Inferior parietal cortex (tissue), 1 donor: ENCODE measurements at regions not wholly inside any gene's neighbourhood (a gene's known extent, or its start where the extent isn't known, plus 50 kb on each side); places are given as distances from the start of the nearest gene placed in this dataset.
A peak's percentile ranks its signal among the peaks of the same experiment; 100 is the strongest.
"Not testable (repeated sequence)": the region's sequence is repeated elsewhere in the genome, so short reads cannot be mapped to it uniquely, and the experiment has no call there.

Source experiments
- DNase-seq: peaks from one replicate; pipeline ENCODE4 v3.0.0-alpha.2; 2016; ENCODE audit errors: extremely low spot score

DNA sequence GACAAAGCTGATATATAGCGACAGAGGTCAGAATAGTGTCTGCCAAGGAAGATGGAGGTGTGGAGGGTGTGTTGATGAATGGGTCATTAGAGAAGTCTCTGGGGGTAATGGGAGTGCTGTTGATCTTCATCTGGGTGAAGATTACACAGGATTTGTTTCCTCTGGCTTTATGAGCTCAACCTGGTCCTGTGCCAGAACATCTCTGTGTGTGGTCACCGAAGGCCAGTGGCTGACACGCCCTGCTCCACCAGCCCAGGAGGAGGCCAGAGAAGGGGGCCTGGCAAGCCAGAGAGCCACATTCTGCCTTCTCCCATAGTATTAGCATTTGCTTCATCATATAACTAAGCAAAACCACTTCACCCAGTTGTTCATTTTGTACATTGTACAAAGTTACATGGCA, 121.1 kb downstream of the ZNF621 start:
- no peak for DNase-seq

DNA sequence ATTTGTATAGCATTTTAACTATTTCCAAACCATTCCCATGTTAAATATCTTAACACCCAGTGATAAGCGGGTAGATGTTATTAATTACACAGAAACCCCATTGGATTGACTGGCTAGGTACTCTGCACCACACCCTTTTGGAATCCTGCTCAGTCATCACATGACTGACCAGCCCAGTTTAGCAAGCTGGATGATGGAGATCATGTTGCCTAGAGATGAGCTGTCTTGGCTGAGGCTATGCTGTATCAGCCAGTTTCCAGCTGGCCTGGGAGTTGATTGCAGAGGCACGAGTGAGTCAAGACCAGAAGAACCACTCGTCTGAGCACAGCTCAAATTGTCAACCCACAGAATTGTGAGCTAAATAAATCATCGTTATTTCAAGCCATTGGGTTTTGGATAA, 124.6 kb downstream of the ZNF621 start:
- no peak for DNase-seq

DNA sequence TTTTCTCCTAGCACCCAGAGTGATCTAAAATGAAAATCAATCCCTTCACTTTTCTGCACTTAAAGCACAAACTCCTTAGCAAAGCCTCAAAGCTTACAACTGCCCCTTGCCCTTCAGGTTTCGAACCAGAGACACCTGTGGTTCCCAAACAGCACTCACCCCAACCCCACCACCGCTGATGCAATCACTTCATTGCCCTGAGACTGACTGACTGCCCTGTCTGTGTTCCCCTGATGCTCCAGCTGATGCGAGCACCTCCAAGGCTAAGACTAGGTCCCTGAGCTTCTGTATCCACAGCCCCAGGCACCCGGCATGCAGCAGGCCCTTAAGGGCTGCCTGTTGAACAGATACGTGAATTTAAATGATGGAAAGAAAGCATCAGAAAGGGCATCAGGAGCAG, 127.3 kb downstream of the ZNF621 start:
- DNase-seq, result no peak

DNA sequence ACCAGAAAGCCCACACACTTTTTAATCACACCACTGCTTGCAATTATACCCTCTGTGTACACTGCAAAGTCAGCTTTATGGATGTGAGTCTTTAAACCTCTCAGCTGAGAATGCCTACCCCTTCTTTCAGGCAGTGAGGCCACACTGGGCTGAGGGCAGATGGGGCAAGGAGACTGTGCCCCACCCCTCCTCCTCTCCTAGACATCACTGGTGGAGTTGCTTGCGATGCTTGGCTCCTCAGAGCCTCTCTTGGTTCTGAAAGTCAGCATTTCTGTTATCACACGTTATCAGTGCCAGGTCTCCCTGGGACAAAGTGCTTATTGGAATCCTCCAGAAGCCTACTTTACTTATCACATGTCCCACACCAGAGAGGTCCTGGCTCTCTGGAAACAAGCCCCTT, 128.2 kb downstream of the ZNF621 start:
- no peak for DNase-seq

DNA sequence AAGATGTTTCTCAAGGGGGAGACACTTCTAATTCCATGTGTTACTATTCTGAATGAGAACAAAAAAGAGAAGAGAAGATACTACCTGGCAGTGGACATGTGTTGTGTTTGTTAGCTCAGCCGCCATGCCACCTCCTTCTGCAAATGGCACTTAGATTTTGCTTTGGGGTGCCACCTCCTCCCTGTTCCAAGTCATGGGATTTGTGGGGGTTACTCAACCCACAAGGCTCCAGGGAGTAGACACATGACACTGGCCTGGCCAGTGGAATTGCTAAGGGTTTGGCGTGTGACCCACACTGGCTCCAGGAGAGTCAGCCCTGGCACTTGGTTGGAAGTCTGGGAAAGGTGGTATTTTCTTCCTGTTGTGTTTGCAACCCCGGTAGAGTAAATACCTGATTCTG, 129.1 kb downstream of the ZNF621 start:
- no peak for DNase-seq

DNA sequence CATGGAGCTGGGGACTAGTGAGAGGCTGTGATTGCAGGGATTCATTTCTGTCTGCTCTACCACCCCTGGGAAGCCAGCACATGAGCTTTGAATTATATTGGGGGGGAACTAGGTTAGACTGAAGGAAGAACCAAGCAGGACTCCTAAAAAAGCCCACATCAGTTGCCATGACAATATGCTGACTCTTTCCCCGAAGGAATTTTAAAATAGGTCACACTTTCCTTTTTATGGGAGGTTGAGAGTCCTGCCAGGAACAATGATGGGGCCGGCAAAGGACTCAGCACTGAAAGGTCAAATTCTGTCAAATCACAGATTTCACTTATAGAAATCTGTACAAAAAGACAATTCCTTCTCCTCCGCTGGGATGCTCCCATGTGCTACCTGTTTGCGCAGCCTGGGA, 130.8 kb downstream of the ZNF621 start:
- DNase-seq, result no peak

DNA sequence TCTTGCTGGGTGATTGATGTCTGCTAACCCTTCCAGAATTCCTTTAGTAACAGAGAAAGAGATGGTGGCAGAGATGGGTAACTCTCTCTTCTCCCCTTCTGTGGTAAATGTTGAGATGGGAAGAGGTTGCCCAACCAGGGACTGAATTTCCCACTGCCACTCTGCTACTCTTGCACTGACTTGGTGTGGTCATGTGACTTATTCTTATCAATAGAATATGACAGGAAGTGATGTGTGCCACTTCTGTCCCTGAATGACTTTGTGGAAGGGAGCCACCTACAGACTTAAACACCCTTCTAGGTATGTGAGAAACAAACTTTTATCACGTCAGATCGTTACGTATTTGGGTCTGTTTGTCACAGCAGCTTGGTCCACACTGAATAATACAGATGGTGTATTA, 132.9 kb downstream of the ZNF621 start:
- no peak for DNase-seq

DNA sequence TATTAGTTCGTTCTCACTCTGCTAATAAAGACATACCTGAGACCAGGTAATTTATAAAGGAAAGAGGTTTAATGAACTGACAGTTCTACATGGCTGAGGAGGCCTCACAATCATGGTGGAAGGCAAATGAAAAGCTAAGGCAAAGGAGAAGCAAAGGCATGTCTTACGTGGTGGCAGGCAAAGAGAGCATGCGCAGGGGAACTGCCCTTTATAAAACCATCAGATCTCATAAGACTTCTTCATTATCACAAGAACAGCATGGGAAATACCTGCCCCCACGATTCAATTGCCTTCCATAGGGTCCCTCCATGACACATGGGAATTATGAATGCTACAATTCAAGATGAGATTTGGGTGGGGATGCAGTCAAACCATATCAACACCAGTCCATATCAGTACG, 133.5 kb downstream of the ZNF621 start:
- no peak for DNase-seq

DNA sequence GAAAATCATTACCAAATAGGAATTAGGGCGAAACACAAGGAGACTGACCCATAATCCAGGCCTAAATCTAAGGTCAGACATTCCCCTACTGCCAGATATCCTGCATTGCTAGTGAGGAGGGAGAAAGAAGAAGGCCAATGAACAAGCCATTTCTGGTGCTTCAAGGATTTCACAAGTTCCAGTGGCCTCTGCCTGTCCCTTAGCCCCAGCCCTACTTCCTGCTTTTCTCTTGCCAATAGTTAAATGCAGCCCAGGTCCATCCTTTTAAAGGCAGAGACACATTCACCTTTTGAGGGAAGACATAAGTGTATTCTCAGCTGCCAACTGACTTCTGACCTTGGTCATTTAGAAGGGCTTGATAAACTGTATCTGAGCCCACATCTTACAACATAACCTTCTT, 135.8 kb downstream of the ZNF621 start:
- no peak for DNase-seq

DNA sequence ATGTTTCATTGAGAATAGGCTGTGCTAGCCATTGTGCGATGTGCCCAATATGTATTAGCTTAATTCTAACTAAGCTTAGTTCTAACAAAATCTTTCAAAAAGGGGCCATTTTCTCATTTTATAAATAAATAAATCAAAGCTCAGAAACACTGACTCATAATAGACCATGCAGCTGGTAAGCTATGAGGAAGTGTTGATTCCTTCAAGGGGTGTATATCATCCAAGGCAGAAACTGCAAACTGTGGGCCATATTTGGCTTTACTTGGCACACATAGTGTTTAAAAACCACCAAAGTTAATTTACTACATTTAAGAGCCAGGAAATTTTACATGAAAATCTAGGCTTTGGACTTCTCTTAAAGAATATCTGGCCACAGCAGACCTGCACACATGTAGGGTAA, 136.5 kb downstream of the ZNF621 start:
- DNase-seq, result no peak

DNA sequence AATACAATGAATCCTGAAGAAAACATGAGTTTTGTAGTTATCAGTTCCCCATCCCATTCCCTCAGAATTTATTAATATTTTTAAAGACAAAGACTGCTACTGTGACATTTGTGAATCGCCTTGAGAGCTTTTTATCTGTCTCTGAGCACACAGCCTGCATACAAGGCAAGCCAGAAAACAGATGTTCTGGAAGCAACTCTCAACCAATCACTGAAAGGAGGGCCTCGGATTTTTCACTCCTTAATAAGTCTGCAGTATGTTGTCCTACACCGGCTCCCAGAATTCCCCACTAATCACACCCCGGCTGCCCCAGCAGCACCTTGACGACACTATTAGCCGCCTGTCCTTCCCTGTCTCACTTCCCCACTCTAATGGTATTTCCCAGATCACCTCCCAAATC, 138.5 kb downstream of the ZNF621 start:
- no peak for DNase-seq

DNA sequence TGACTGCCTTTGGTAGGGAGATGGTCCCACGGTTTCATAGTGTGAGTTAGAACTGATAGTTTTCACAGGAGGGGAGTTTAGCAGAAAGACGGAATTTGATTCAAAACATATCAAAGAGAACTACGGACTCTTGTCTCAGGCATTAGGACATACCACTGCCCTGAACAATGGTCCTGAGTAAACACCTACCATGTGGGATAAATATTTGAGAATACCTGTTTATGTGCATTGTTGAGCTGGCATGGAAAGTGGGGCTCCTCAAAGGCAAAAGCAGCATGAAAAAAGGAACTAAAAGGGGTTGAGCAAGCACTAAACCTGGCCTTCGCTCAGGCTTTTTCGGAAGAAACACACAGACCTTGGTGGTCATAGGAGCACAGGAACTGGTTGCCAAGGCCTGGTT, 144.4 kb downstream of the ZNF621 start:
- DNase-seq, result no peak

DNA sequence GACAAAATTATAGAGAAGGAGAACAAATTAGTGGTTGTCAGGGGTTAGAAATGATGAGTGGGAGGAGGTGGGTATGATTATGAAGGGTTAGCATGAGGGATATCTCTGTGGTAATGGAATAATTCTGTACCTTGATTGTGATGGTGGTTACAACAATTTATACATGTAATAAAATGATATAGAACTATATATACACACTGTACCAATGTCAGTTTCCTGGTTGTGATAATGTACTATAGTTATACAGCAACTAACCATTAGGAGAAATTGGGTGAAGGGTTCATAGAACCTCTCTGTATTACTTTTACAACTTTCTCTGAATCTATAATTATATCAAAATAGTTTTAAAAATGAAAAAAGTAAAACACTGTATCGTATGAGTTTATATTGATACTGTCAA, 148.1 kb downstream of the ZNF621 start:
- no peak for DNase-seq

DNA sequence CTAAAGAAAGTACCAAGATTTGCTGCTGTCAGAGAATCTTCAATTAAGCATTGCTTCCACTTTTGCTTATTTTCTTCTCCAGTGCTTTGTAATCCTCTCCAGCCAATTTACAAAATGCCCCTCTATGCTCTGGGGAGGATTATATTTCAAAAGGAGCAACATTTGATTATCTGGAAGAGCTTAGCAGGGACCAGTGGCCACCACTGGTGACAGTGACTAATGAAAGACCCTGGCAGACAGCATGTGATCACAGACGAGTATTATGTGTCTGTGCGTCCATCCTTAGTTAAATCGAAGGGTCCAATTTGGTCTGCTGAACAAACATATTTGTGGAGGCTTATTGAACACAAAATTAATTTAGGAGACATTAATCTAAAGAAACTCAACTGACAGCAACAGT, 152.6 kb downstream of the ZNF621 start:
- DNase-seq, result no peak

DNA sequence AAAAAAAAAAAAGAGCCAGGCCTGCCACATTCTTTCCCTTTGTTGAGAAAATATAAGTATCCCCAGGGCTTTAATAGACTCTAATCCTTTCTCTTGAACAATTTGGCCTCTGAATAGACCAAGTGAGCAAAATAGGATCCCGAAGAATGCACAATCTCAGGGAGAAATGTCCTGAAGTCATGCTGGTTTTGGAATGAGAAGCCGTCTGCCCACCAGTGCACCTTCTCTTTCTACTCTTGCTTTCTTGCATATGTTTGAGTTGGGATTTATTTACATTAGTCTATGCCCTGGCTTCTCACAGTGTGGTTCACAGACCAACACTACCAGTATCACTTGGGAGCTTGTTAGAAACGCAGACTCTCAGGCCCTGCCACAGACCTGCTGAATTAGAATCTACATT, 153.0 kb downstream of the ZNF621 start:
- DNase-seq, result no peak

DNA sequence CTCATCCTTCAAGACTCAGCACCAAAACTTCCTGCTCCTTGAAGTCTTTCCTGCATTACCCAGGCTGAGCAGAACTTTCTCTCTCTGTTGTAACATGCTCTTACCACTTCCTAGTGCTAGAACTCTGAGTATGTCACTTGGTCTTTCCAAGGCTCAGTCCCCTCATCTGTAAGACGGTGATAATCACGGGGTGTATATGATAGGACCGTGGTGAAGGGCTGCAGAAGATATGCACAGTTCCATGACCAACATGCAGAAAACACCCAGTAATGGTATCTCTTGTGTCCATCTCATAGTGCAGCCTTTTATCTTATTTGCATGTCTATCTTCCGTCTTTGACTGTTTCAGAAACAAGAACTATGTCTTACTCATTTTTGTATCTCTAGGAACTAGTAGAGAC, 154.5 kb downstream of the ZNF621 start:
- DNase-seq, result no peak

DNA sequence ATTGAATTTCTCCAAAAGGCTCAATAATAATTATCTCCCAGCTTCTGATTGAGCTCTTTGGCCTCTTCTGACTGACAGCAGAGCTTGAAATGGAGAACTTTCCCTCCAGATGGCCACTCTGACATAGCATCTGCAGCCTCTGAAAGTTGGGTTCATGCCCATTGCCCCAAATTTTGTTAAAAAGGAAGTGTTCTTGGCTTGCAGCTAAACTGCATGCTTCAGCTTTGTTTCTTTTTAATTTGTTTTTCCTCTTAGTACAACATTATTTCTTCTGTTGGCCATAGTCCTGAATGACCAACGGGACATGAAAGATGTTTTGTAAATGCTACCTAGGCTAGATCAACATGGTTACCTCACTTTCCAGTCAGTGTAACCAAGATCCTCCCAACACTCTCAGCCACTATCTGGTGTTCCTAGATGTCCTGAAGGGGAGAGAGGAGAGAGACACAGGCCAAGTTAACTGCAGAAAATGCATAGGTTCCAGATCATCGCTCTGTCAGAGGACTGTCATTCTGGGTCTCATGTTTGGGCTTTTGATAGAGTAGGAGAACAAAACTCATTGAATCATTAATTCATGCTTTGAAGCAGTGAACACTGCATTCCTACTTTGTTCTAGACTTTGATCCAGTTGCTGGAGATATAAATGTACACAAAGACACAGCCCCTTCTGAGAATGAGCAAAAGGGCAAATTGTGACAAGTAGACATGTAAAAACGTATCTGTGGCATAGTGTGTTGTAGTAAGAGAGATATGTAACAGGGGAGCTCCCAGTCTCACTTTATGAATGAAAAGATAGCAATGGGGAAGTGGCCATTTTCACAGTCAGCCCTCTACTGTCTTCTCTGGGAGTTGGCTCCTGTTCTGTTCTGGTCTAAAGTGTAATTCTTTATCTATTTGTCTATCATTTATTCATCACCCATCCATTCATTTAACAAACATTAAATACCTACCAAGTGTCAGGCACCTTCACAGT, 156.2 kb downstream of the ZNF621 start:
- DNase-seq, result peak; percentile 27

DNA sequence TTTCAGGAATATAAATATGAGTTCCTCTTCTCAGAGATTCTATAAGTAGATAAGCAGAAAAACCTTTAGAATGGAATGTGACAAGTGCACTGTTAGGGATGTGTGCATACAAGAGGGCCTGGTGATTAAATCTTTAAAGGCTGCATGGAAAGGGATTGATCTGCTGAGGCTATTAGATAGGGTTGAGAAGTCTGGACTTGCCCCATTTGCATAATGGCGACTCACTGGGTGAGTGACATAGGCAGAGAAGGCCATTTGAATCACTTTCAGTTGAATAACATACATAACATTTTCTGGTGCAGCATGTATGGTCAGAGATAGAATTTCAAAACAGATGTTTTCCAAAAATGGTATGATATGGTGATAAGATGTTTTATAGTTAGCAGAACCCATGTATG, 156.9 kb downstream of the ZNF621 start:
- no peak for DNase-seq

DNA sequence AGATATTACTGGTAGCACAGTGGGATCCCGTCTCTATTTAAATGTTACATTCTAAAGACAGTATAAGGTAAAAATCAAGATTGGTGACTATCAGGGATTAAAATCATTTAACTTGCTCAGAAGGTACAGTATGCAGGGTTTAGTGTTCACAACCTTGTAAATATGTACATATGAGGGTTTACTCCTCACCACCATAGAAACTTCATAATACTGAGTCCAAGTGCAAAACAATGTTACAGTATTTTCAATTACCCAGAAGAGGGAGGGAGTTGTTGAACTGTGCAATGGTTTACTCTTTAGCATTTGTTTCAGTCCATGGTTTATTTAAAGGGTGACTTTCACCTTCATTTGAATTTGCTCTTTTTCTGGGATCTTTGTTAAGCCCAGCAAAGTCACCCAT, 165.1 kb downstream of the ZNF621 start:
- DNase-seq, result no peak

DNA sequence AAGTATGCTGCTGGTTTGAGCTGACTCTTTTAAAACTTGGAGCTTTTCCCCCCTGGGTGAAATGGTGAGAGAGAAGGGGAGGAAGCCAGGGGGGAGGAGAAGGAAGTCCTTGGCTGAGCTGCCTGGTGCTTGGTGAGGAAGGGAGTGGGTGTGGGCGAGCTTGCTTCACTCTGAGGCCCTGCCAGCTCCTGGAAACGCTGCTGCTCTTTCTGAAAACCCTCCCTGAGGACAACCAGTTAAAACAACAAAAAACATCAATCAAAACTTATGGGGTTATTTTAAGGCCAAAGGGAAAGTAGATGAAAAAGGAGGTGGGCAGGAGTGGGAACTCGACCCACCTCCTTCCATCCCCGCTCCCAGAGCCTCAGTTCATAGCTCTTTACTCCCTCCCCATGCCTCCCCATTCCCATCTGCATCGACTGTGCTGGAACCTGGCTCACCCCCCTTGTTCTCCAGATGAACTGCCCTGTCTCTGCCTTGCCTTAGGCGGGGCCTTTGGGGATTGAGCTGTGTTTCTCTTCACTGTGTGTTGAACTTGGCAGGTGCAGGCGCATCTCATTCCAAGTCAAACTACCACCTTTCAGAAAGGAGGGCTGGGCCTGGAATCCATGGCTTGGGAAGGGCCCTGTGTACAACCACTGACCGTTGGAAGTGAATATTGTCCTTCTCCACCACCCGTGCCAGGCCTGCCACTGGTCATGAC, 166.1 kb downstream of the ZNF621 start:
- DNase-seq, result no peak

DNA sequence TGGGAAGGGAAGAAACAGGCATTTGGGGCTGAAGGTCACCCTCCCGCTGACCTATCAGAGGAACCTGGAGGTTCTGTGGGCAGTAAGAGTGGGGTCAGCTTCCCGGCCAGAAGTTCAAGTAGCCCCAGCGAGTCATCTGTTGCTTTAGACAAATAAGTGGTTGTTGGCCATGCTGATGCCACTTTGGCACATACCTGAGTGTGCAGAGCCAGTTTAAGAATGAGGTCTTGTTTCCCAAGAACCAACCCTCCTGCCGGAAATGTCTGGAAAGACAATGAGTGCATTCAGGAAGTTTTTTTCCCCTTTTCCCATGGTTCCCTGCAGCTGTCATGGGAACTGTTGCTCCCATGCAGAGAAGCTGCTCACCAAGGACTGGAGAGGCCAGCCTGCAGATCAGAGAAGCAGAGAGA, 166.7 kb downstream of the ZNF621 start:
- DNase-seq, result peak; percentile 30

DNA sequence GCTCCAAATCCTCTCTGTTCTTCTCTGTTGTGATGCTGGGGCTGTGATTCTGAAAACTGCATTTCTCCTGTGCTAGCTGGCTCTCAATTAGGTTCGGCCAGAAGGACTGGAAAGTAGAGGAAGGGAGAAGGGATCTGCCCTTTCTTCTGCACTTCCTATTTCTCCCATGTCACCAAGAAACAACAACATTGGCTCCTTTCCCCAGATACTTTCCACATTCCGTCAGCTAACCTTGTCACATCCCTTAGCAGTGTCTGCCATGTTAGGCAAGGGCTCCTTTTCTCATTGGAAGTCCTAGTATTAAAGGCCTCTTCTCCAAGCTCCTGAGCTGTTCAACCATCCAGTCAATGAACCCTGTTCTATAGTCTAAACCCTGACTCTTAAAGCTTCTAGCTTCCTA, 171.1 kb downstream of the ZNF621 start:
- no peak for DNase-seq

DNA sequence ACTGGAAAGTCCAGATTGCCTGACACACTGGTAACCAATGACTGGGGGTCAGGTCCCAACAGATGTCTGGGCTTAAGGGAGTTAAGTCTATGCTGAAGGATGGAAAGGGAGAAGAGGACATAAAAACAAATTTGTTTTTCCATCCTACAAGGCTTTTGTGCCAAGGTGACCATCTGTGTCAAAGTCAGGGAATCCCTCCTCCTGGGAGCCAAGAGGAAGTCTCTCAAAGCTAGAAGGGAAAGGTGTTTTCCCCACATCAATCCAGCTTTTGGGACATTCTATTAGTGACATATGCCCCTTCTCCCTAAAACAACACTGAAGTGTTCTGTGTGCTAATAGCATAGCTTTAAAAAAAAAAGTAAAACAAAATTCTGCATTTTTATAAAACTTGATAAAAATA, 173.9 kb downstream of the ZNF621 start:
- DNase-seq, result not testable (repeated sequence)
